GM18505 (cell line): ENCODE measurements at regions not wholly inside any gene's neighbourhood (a gene's known extent, or its start where the extent isn't known, plus 50 kb on each side); places are given as distances from the start of the nearest gene placed in this dataset.

ENCODE experiments used
- ATAC-seq: cut with Tn5 transposase; IDR thresholded peaks from one replicate; pipeline ENCODE4 v1.9.1; 2021; ENCODE audit not compliant: unreplicated experiment
- POLR2A ChIP-seq: IDR thresholded peaks from 4 replicates; pipeline ENCODE4 v1.6.1; 2011; ENCODE audit warnings: borderline replicate concordance; ENCODE audit not compliant: insufficient read depth, insufficient read length; ENCODE audit errors: extremely low read depth

GRCh38 chr6:91135406-91136103 is 548.7 kb upstream of the MAP3K7 start:
- no peak for ATAC-seq
- no peak for TF ChIP-seq POLR2A

- no peak for ATAC-seq
- TF ChIP-seq POLR2A: no peak
Measured at GRCh38 chr6:91132461-91132860, 545.6 kb upstream of the MAP3K7 start.

GRCh38 chr6:91130126-91130525 is 543.3 kb upstream of the MAP3K7 start:
- ATAC-seq: no peak

GRCh38 chr6:91127752-91128151 is 540.9 kb upstream of the MAP3K7 start:
- no peak for ATAC-seq
- no peak for TF ChIP-seq POLR2A

More at GRCh38 chr6:91130126-91130525, 543.3 kb upstream of the MAP3K7 start:
- TF ChIP-seq POLR2A: no peak

GRCh38 chr6:91126876-91127275 is 540.0 kb upstream of the MAP3K7 start:
- no peak for TF ChIP-seq POLR2A
- no peak for ATAC-seq

GRCh38 chr6:91117550-91117949 is 530.7 kb upstream of the MAP3K7 start:
- ATAC-seq: no peak
- TF ChIP-seq POLR2A: no peak

GRCh38 chr6:91114123-91114708 is 527.3 kb upstream of the MAP3K7 start:
- no peak for TF ChIP-seq POLR2A
- ATAC-seq: no peak

- no peak for ATAC-seq
- TF ChIP-seq POLR2A: no peak
Measured at GRCh38 chr6:91106083-91106482, 519.2 kb upstream of the MAP3K7 start.

GRCh38 chr6:91105532-91105931 is 518.7 kb upstream of the MAP3K7 start:
- ATAC-seq: no peak
- TF ChIP-seq POLR2A: no peak

- TF ChIP-seq POLR2A: no peak
- no peak for ATAC-seq
Measured at GRCh38 chr6:91099479-91099878, 512.6 kb upstream of the MAP3K7 start.

GRCh38 chr6:91098006-91098405 is 511.1 kb upstream of the MAP3K7 start:
- TF ChIP-seq POLR2A: no peak
- no peak for ATAC-seq

GRCh38 chr6:91097364-91097763 is 510.5 kb upstream of the MAP3K7 start:
- no peak for TF ChIP-seq POLR2A
- no peak for ATAC-seq

- no peak for ATAC-seq
- TF ChIP-seq POLR2A: no peak
Measured at GRCh38 chr6:91094806-91095475, 508.1 kb upstream of the MAP3K7 start.

- no peak for TF ChIP-seq POLR2A
- no peak for ATAC-seq
Measured at GRCh38 chr6:91094341-91094740, 507.5 kb upstream of the MAP3K7 start.
